ENCODE measurements at regions not wholly inside any gene's neighbourhood (a gene's known extent, or its start where the extent isn't known, plus 50 kb on each side); places are given as distances from the start of the nearest gene placed in this dataset.

DNA sequence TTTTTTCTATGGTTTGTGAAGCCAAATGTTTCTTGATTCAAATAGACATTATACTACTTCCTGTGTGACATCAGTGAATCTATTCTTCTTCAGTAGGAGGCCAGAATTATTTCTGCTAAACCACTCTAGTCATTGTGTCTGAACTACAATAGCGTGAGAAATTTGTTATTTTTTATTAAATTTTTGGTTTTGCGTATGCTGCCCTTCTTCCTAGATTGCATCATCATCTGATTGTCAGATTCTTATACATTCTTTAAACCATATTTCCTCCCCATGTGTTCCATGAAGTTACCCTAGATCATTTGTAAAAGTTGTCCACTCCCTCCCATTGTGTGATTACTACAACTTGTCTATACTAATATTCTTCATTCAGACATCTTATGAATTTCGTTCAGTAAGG is 187.8 kb upstream of the SPRY2 start:
- BruUV-seq (replicated peaks): no TSS peak
- no peak for DNase-seq (ENCODE audit: low spot score)
- ChIA-PET CTCF (ENCODE audit: unreplicated experiment) (no interaction called here), POLR2A (no interaction called here)
- no peaks in the 10 kb centered on the region for H3K9me2 ChIP-seq (ENCODE audit: insufficient read depth, low read length)
- no peaks in the 10 kb centered on the region for H3K9me3 ChIP-seq (ENCODE audit: low read length)
- H4K20me1 ChIP-seq (ENCODE audit: insufficient read depth, low read length): no peaks in the 10 kb centered on the region
- H2AFZ ChIP-seq (ENCODE audit: low read length): no peak overlapping the region
- no peak for TF ChIP-seq EZH2phosphoT487 (IDR thresholded peaks at IDR 0.05; ENCODE audit: borderline replicate concordance, low read depth, low read length)
- TF ChIP-seq, protein P1, sequence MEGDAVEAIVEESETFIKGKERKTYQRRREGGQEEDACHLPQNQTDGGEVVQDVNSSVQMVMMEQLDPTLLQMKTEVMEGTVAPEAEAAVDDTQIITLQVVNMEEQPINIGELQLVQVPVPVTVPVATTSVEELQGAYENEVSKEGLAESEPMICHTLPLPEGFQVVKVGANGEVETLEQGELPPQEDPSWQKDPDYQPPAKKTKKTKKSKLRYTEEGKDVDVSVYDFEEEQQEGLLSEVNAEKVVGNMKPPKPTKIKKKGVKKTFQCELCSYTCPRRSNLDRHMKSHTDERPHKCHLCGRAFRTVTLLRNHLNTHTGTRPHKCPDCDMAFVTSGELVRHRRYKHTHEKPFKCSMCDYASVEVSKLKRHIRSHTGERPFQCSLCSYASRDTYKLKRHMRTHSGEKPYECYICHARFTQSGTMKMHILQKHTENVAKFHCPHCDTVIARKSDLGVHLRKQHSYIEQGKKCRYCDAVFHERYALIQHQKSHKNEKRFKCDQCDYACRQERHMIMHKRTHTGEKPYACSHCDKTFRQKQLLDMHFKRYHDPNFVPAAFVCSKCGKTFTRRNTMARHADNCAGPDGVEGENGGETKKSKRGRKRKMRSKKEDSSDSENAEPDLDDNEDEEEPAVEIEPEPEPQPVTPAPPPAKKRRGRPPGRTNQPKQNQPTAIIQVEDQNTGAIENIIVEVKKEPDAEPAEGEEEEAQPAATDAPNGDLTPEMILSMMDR (conservative IDR thresholded peaks at IDR 0.05; ENCODE audit: low read length): no peak
- no peaks in the 10 kb centered on the region for H3K36me3 ChIP-seq (ENCODE audit: insufficient read depth, low read length)
- no peak overlapping the region for H3K4me2 ChIP-seq (ENCODE audit: low read length)
- H3K27ac ChIP-seq (ENCODE audit: low read depth, low read length, poor library complexity, severe bottlenecking): no peak overlapping the region
- H3K79me2 ChIP-seq (ENCODE audit: insufficient read depth, low read depth, low read length): no peaks in the 10 kb centered on the region
- H3K4me1 ChIP-seq (ENCODE audit: insufficient read depth, low read length, poor library complexity, severe bottlenecking): no peaks in the 10 kb centered on the region
- intact Hi-C loops (cut with micrococcal nuclease; ENCODE audit: unreplicated experiment): no loop called here
- no peak overlapping the region for H3K4me3 ChIP-seq (ENCODE audit: low read depth, low read length, poor library complexity, severe bottlenecking)

DNA sequence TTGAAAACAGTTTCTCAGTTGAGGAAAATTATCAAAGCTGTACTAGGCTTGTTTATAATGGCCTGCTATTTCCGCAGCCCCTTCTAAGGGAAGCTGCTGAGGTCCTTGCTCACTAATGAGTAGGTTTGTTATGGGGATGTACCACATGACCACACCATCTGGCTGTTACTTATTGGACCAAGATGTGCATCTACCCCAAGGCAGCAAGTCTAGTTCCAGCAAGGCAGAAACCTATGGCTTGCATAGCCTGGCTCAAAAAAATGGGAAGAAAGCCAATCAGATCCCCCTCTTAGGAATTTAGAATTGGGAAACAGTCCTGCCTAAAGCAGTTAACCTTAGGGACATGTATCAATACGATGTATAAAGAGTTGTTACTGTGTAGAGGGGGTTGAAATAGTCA is 186.5 kb upstream of the SPRY2 start:
- Histone ChIP-seq H3K27ac (ENCODE audit: low read depth, low read length, poor library complexity, severe bottlenecking) (no peak overlapping the region), H3K9me2 (ENCODE audit: insufficient read depth, low read length) (no peaks in the 10 kb centered on the region), H4K20me1 (ENCODE audit: insufficient read depth, low read length) (no peaks in the 10 kb centered on the region), H3K9me3 (ENCODE audit: low read length) (no peaks in the 10 kb centered on the region), H3K4me1 (ENCODE audit: insufficient read depth, low read length, poor library complexity, severe bottlenecking) (no peaks in the 10 kb centered on the region), H3K4me3 (ENCODE audit: low read depth, low read length, poor library complexity, severe bottlenecking) (no peak overlapping the region), H2AFZ (ENCODE audit: low read length) (no peak overlapping the region), H3K4me2 (ENCODE audit: low read length) (no peak overlapping the region), H3K36me3 (ENCODE audit: insufficient read depth, low read length) (no peaks in the 10 kb centered on the region), H3K79me2 (ENCODE audit: insufficient read depth, low read depth, low read length) (no peaks in the 10 kb centered on the region)
- BruUV-seq (replicated peaks): no TSS peak
- ChIA-PET CTCF (ENCODE audit: unreplicated experiment) (no interaction called here), POLR2A (no interaction called here)
- TF ChIP-seq EZH2phosphoT487 (IDR thresholded peaks at IDR 0.05; ENCODE audit: borderline replicate concordance, low read depth, low read length): no peak
- TF ChIP-seq, protein P1 (conservative IDR thresholded peaks at IDR 0.05; ENCODE audit: low read length): no peak
- intact Hi-C loops (cut with micrococcal nuclease; ENCODE audit: unreplicated experiment): no loop called here
- DNase-seq (ENCODE audit: low spot score): no peak

DNA sequence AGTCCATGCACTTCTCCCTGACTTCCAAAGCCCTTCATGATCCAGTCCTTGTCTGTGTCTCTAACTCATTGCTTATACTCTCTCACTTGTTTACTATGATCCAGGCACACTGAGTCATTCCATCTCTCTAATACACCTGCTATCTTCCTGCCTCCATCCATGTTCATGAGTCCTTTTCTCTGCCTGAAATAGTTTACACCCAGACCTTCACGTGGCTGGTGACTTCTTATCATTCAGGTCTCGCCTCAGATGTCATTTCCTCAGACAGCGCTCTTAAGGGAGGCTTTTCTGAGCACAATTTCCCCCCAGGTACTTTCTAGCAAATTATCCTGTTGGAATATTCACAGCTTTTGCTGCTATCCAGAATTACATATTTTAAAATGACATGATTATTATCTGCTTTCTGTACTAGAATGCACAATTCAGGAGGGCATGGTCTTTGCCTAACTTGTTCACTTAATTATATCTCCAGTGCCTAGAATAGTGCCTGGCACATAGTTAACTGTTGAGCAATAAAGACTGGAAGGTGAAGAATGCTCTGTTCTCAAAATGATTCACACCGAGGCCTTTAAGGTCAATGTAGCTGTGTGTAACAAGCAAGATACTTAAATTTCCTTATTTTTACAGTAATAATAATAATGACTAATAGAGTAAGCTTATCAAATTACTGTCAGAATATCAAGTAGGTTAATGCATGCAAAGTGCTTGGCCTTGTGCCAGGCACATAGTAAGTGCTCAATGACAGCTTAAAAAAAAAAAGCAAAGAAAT is 183.7 kb upstream of the SPRY2 start:
- intact Hi-C loops (cut with micrococcal nuclease; ENCODE audit: unreplicated experiment): no loop called here
- no peaks in the 10 kb centered on the region for H3K9me2 ChIP-seq (ENCODE audit: insufficient read depth, low read length)
- no peaks in the 10 kb centered on the region for H3K9me3 ChIP-seq (ENCODE audit: low read length)
- ChIA-PET POLR2A (interaction anchor here (0.7 to 1.7 kb wide), 2 partner anchors 8 to 134 kb away, joined by 3 read pairs; no protein-coding TSS in a partner anchor), CTCF (ENCODE audit: unreplicated experiment) (no interaction called here)
- no peaks in the 10 kb centered on the region for H3K79me2 ChIP-seq (ENCODE audit: insufficient read depth, low read depth, low read length)
- no peaks in the 10 kb centered on the region for H4K20me1 ChIP-seq (ENCODE audit: insufficient read depth, low read length)
- H3K4me3 ChIP-seq (ENCODE audit: low read depth, low read length, poor library complexity, severe bottlenecking): no peak overlapping the region
- no TSS peak for BruUV-seq (replicated peaks)
- no peak for DNase-seq (ENCODE audit: low spot score)
- H3K4me2 ChIP-seq (ENCODE audit: low read length): no peak overlapping the region
- no peaks in the 10 kb centered on the region for H3K4me1 ChIP-seq (ENCODE audit: insufficient read depth, low read length, poor library complexity, severe bottlenecking)
- H3K27ac ChIP-seq (ENCODE audit: low read depth, low read length, poor library complexity, severe bottlenecking): no peak overlapping the region
- TF ChIP-seq, protein P1 (conservative IDR thresholded peaks at IDR 0.05; ENCODE audit: low read length): no peak
- TF ChIP-seq EZH2phosphoT487 (IDR thresholded peaks at IDR 0.05; ENCODE audit: borderline replicate concordance, low read depth, low read length): no peak
- no peaks in the 10 kb centered on the region for H3K36me3 ChIP-seq (ENCODE audit: insufficient read depth, low read length)
- H2AFZ ChIP-seq (ENCODE audit: low read length): no peak overlapping the region
